ENCODE measurements at regions not wholly inside any gene's neighbourhood (a gene's known extent, or its start where the extent isn't known, plus 50 kb on each side); places are given as distances from the start of the nearest gene placed in this dataset.

GRCh38 chr11:129503646-129504045, 128.0 kb downstream of the BARX2 start:
- H3K36me3 ChIP-seq (ENCODE audit: insufficient read depth, low read length): no peaks in the 10 kb centered on the region
- no peaks in the 10 kb centered on the region for H3K9me3 ChIP-seq (ENCODE audit: low read length)
- H3K4me3 ChIP-seq (ENCODE audit: low read length): no peak overlapping the region

GRCh38 chr11:129505266-129505665, 129.6 kb downstream of the BARX2 start:
- Histone ChIP-seq H3K9me3 (ENCODE audit: low read length) (no peaks in the 10 kb centered on the region), H2AFZ (ENCODE audit: low read depth, low read length) (no peak overlapping the region), H3K4me1 (ENCODE audit: insufficient read depth, low read length) (no peaks in the 10 kb centered on the region), H3K4me3 (ENCODE audit: low read length) (no peak overlapping the region), H3K27me3 (ENCODE audit: insufficient read depth, low read length) (no peaks in the 10 kb centered on the region), H3K36me3 (ENCODE audit: insufficient read depth, low read length) (no peaks in the 10 kb centered on the region)

More at GRCh38 chr11:129503646-129504045, 128.0 kb downstream of the BARX2 start:
- H2AFZ ChIP-seq (ENCODE audit: low read depth, low read length): no peak overlapping the region
- no peaks in the 10 kb centered on the region for H3K4me1 ChIP-seq (ENCODE audit: insufficient read depth, low read length)
- no peaks in the 10 kb centered on the region for H3K27me3 ChIP-seq (ENCODE audit: insufficient read depth, low read length)

GRCh38 chr11:129508163-129508562, 132.5 kb downstream of the BARX2 start:
- Histone ChIP-seq H3K4me3 (ENCODE audit: low read length) (no peak overlapping the region), H3K27me3 (ENCODE audit: insufficient read depth, low read length) (no peaks in the 10 kb centered on the region), H3K36me3 (ENCODE audit: insufficient read depth, low read length) (no peaks in the 10 kb centered on the region), H3K9me3 (ENCODE audit: low read length) (no peaks in the 10 kb centered on the region), H3K4me1 (ENCODE audit: insufficient read depth, low read length) (no peaks in the 10 kb centered on the region), H2AFZ (ENCODE audit: low read depth, low read length) (no peak overlapping the region)

GRCh38 chr11:129528296-129528695, 152.6 kb downstream of the BARX2 start:
- H2AFZ ChIP-seq (ENCODE audit: low read depth, low read length): no peak overlapping the region
- H3K27me3 ChIP-seq (ENCODE audit: insufficient read depth, low read length): no peaks in the 10 kb centered on the region
- no peaks in the 10 kb centered on the region for H3K9me3 ChIP-seq (ENCODE audit: low read length)
- H3K36me3 ChIP-seq (ENCODE audit: insufficient read depth, low read length): no peaks in the 10 kb centered on the region
- no peaks in the 10 kb centered on the region for H3K4me1 ChIP-seq (ENCODE audit: insufficient read depth, low read length)
- H3K4me3 ChIP-seq (ENCODE audit: low read length): no peak overlapping the region

GRCh38 chr11:129530154-129530895, 154.7 kb downstream of the BARX2 start:
- Histone ChIP-seq H3K27me3 (ENCODE audit: insufficient read depth, low read length) (no peaks in the 10 kb centered on the region), H3K9me3 (ENCODE audit: low read length) (no peaks in the 10 kb centered on the region), H2AFZ (ENCODE audit: low read depth, low read length) (no peak overlapping the region), H3K4me3 (ENCODE audit: low read length) (no peak overlapping the region), H3K36me3 (ENCODE audit: insufficient read depth, low read length) (no peaks in the 10 kb centered on the region), H3K4me1 (ENCODE audit: insufficient read depth, low read length) (no peaks in the 10 kb centered on the region)

GRCh38 chr11:129533395-129533794, 157.7 kb downstream of the BARX2 start:
- Histone ChIP-seq H2AFZ (ENCODE audit: low read depth, low read length) (no peak overlapping the region), H3K9me3 (ENCODE audit: low read length) (no peaks in the 10 kb centered on the region), H3K4me1 (ENCODE audit: insufficient read depth, low read length) (no peaks in the 10 kb centered on the region), H3K4me3 (ENCODE audit: low read length) (no peak overlapping the region), H3K27me3 (ENCODE audit: insufficient read depth, low read length) (no peaks in the 10 kb centered on the region), H3K36me3 (ENCODE audit: insufficient read depth, low read length) (no peaks in the 10 kb centered on the region)

GRCh38 chr11:129536338-129536737, 160.7 kb downstream of the BARX2 start:
- Histone ChIP-seq H2AFZ (ENCODE audit: low read depth, low read length) (no peak overlapping the region), H3K4me3 (ENCODE audit: low read length) (no peak overlapping the region), H3K9me3 (ENCODE audit: low read length) (no peaks in the 10 kb centered on the region), H3K36me3 (ENCODE audit: insufficient read depth, low read length) (no peaks in the 10 kb centered on the region), H3K4me1 (ENCODE audit: insufficient read depth, low read length) (no peaks in the 10 kb centered on the region), H3K27me3 (ENCODE audit: insufficient read depth, low read length) (no peaks in the 10 kb centered on the region)

- Histone ChIP-seq H3K36me3 (ENCODE audit: insufficient read depth, low read length) (no peaks in the 10 kb centered on the region), H2AFZ (ENCODE audit: low read depth, low read length) (no peak overlapping the region), H3K4me1 (ENCODE audit: insufficient read depth, low read length) (no peaks in the 10 kb centered on the region), H3K4me3 (ENCODE audit: low read length) (no peak overlapping the region), H3K9me3 (ENCODE audit: low read length) (no peaks in the 10 kb centered on the region), H3K27me3 (ENCODE audit: insufficient read depth, low read length) (no peaks in the 10 kb centered on the region)
Measured at GRCh38 chr11:129538323-129538722, 162.7 kb downstream of the BARX2 start.

GRCh38 chr11:129543515-129544290, 168.1 kb downstream of the BARX2 start:
- Histone ChIP-seq H3K4me1 (ENCODE audit: insufficient read depth, low read length) (no peaks in the 10 kb centered on the region), H3K4me3 (ENCODE audit: low read length) (no peak overlapping the region), H2AFZ (ENCODE audit: low read depth, low read length) (no peak overlapping the region), H3K36me3 (ENCODE audit: insufficient read depth, low read length) (no peaks in the 10 kb centered on the region), H3K9me3 (ENCODE audit: low read length) (no peaks in the 10 kb centered on the region), H3K27me3 (ENCODE audit: insufficient read depth, low read length) (no peaks in the 10 kb centered on the region)

GRCh38 chr11:129544691-129545090, 169.0 kb downstream of the BARX2 start:
- H2AFZ ChIP-seq (ENCODE audit: low read depth, low read length): no peak overlapping the region
- H3K27me3 ChIP-seq (ENCODE audit: insufficient read depth, low read length): no peaks in the 10 kb centered on the region
- no peaks in the 10 kb centered on the region for H3K9me3 ChIP-seq (ENCODE audit: low read length)
- no peaks in the 10 kb centered on the region for H3K4me1 ChIP-seq (ENCODE audit: insufficient read depth, low read length)
- H3K36me3 ChIP-seq (ENCODE audit: insufficient read depth, low read length): no peaks in the 10 kb centered on the region
- H3K4me3 ChIP-seq (ENCODE audit: low read length): no peak overlapping the region

- H3K27me3 ChIP-seq (ENCODE audit: insufficient read depth, low read length): no peaks in the 10 kb centered on the region
Measured at GRCh38 chr11:129546266-129546665, 170.6 kb downstream of the BARX2 start.

GRCh38 chr11:129557421-129557820, 181.8 kb downstream of the BARX2 start:
- Histone ChIP-seq H3K4me3 (ENCODE audit: low read length) (no peak overlapping the region), H3K36me3 (ENCODE audit: insufficient read depth, low read length) (no peaks in the 10 kb centered on the region), H3K4me1 (ENCODE audit: insufficient read depth, low read length) (no peaks in the 10 kb centered on the region), H3K9me3 (ENCODE audit: low read length) (no peaks in the 10 kb centered on the region), H2AFZ (ENCODE audit: low read depth, low read length) (no peak overlapping the region), H3K27me3 (ENCODE audit: insufficient read depth, low read length) (no peaks in the 10 kb centered on the region)

More at GRCh38 chr11:129546266-129546665, 170.6 kb downstream of the BARX2 start:
- no peak overlapping the region for H3K4me3 ChIP-seq (ENCODE audit: low read length)
- H3K9me3 ChIP-seq (ENCODE audit: low read length): no peaks in the 10 kb centered on the region
- no peaks in the 10 kb centered on the region for H3K4me1 ChIP-seq (ENCODE audit: insufficient read depth, low read length)
- no peak overlapping the region for H2AFZ ChIP-seq (ENCODE audit: low read depth, low read length)
- no peaks in the 10 kb centered on the region for H3K36me3 ChIP-seq (ENCODE audit: insufficient read depth, low read length)

- no peaks in the 10 kb centered on the region for H3K9me3 ChIP-seq (ENCODE audit: low read length)
- no peaks in the 10 kb centered on the region for H3K27me3 ChIP-seq (ENCODE audit: insufficient read depth, low read length)
- H2AFZ ChIP-seq (ENCODE audit: low read depth, low read length): no peak overlapping the region
- H3K4me1 ChIP-seq (ENCODE audit: insufficient read depth, low read length): no peaks in the 10 kb centered on the region
- H3K4me3 ChIP-seq (ENCODE audit: low read length): no peak overlapping the region
- H3K36me3 ChIP-seq (ENCODE audit: insufficient read depth, low read length): no peaks in the 10 kb centered on the region
Measured at GRCh38 chr11:129569007-129569406, 193.4 kb downstream of the BARX2 start.

Data from neuron (in vitro differentiated cells).